ENCODE measurements at regions not wholly inside any gene's neighbourhood (a gene's known extent, or its start where the extent isn't known, plus 50 kb on each side); places are given as distances from the start of the nearest gene placed in this dataset.

DNA sequence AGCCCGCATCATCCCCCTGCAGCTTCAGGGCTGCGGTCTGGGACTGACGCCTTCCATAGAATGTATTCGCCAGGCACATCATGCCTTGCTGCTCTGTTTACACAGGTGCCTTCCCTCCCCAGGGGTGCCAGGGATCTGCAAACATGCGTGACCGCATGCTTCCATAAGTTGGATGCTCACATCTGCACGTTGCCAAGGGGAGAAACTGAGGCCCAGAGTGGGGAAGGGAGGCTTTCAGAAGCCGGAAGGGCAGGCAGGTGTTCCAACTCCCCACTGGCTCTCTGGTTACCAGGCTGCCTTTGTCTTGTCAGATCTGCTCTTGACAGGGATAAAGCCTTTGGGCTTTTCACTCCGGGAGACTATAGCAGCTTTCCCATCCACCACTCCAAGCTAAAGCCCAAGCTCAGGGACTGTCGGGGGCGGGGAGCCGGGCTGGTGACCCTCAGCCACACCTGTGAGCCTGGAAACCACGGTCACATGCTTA is 125.8 kb upstream of the TNP1 start:
- TF ChIP-seq ZNF207 (IDR thresholded peaks at IDR 0.05; ENCODE audit: borderline replicate concordance), result no peak
- TF ChIP-seq EZH2 (IDR thresholded peaks at IDR 0.05; ENCODE audit: borderline replicate concordance, control insufficient read depth, low read depth, low read length), result no peak
- TF ChIP-seq, protein P1, sequence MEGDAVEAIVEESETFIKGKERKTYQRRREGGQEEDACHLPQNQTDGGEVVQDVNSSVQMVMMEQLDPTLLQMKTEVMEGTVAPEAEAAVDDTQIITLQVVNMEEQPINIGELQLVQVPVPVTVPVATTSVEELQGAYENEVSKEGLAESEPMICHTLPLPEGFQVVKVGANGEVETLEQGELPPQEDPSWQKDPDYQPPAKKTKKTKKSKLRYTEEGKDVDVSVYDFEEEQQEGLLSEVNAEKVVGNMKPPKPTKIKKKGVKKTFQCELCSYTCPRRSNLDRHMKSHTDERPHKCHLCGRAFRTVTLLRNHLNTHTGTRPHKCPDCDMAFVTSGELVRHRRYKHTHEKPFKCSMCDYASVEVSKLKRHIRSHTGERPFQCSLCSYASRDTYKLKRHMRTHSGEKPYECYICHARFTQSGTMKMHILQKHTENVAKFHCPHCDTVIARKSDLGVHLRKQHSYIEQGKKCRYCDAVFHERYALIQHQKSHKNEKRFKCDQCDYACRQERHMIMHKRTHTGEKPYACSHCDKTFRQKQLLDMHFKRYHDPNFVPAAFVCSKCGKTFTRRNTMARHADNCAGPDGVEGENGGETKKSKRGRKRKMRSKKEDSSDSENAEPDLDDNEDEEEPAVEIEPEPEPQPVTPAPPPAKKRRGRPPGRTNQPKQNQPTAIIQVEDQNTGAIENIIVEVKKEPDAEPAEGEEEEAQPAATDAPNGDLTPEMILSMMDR (IDR thresholded peaks at IDR 0.05 in 2 of 3, conservative IDR thresholded peaks at IDR 0.05 in 1 of 3; ENCODE audit: control insufficient read depth in 2 of 3, extremely low read depth in 1 of 3, insufficient read depth in 1 of 3, low read depth in 3 of 3, low read length in 3 of 3), result no peak
- TF ChIP-seq POLR2A (IDR thresholded peaks at IDR 0.05; ENCODE audit: low read depth, low read length), result no peak
- TF ChIP-seq RFX5 (IDR thresholded peaks at IDR 0.05; ENCODE audit: low read depth, low read length), result no peak
- TF ChIP-seq SP1 (IDR thresholded peaks at IDR 0.05; ENCODE audit: low read depth, low read length), result no peak
- TF ChIP-seq SMAD1 (IDR thresholded peaks at IDR 0.05; ENCODE audit: low read depth, partially characterized antibody), result no peak
- no peak for TF ChIP-seq SUPT20H (IDR thresholded peaks at IDR 0.05; ENCODE audit: borderline replicate concordance, control insufficient read depth, low read depth, low read length)
- TF ChIP-seq NR2C1 (IDR thresholded peaks at IDR 0.05), result no peak
- no peak for TF ChIP-seq GABPA (IDR thresholded peaks at IDR 0.05; ENCODE audit: low read depth)
- TF ChIP-seq, protein P2, sequence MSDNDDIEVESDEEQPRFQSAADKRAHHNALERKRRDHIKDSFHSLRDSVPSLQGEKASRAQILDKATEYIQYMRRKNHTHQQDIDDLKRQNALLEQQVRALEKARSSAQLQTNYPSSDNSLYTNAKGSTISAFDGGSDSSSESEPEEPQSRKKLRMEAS (IDR thresholded peaks at IDR 0.05; ENCODE audit: low read depth, low read length), result no peak
- no peak for TF ChIP-seq ZZZ3 (IDR thresholded peaks at IDR 0.05; ENCODE audit: control insufficient read depth, insufficient read length, low read depth)

All from GM12878 (cell line).